Osteocyte (in vitro differentiated cells): ENCODE measurements at regions not wholly inside any gene's neighbourhood (a gene's known extent, or its start where the extent isn't known, plus 50 kb on each side); places are given as distances from the start of the nearest gene placed in this dataset.
"Not testable (repeated sequence)": the region's sequence is repeated elsewhere in the genome, so short reads cannot be mapped to it uniquely, and the experiment has no call there.

ENCODE experiments used
- DNase-seq: peaks from one replicate; pipeline ENCODE4 v3.0.0; 2021; ENCODE audit warnings: mixed read lengths; ENCODE audit not compliant: unreplicated experiment; ENCODE audit errors: extremely low spot score
- H3K27ac Mint-ChIP-seq: one replicate; pipeline ENCODE4 v1.8.0; 2021; ENCODE audit warnings: mild to moderate bottlenecking, mixed read lengths; ENCODE audit not compliant: unreplicated experiment
- H3K27me3 Mint-ChIP-seq: one replicate; pipeline ENCODE4 v1.8.0; 2021; ENCODE audit warnings: mixed read lengths; ENCODE audit not compliant: unreplicated experiment
- H3K36me3 Mint-ChIP-seq: one replicate; pipeline ENCODE4 v1.8.0; 2021; ENCODE audit warnings: mixed read lengths; ENCODE audit not compliant: unreplicated experiment
- H3K4me1 Mint-ChIP-seq: one replicate; pipeline ENCODE4 v1.8.0; 2021; ENCODE audit warnings: mixed read lengths; ENCODE audit not compliant: unreplicated experiment
- H3K4me3 Mint-ChIP-seq: one replicate; pipeline ENCODE4 v1.8.0; 2021; ENCODE audit warnings: mild to moderate bottlenecking, moderate library complexity, mixed read lengths; ENCODE audit not compliant: unreplicated experiment
- H3K9me3 Mint-ChIP-seq: one replicate; pipeline ENCODE4 v1.8.0; 2021; ENCODE audit warnings: mixed read lengths; ENCODE audit not compliant: unreplicated experiment
- CTCF ChIP-seq: fragments of 200-600 bp; sonication (generic); IDR thresholded peaks from 2 replicates; pipeline ENCODE4 v1.5.0; 2021; ENCODE audit warnings: antibody characterized with exemption, mild to moderate bottlenecking, moderate library complexity

GRCh38 chr20:51923633-51924032 lies 121.3 kb upstream of the SALL4 start:
- Mint-ChIP-seq H3K4me1 (peaks cover 7% of the 10 kb centered on the region), H3K27me3 (no peaks in the 10 kb centered on the region), H3K36me3 (no peaks in the 10 kb centered on the region), H3K4me3 (no peak overlapping the region), H3K27ac (no peak overlapping the region), H3K9me3 (no peaks in the 10 kb centered on the region)
- DNase-seq = no peak
- TF ChIP-seq CTCF = no peak

- H3K27ac Mint-ChIP-seq, DNase-seq, H3K9me3 Mint-ChIP-seq, H3K4me1 Mint-ChIP-seq, H3K27me3 Mint-ChIP-seq, H3K36me3 Mint-ChIP-seq, H3K4me3 Mint-ChIP-seq: not testable (repeated sequence)
These were observed 120.5 kb upstream of the SALL4 start for GRCh38 chr20:51922812-51923211.

- Mint-ChIP-seq H3K27me3 (no peaks in the 10 kb centered on the region), H3K36me3 (no peaks in the 10 kb centered on the region), H3K4me3 (no peak overlapping the region), H3K9me3 (no peaks in the 10 kb centered on the region), H3K27ac (no peak overlapping the region), H3K4me1 (peaks cover 1% of the 10 kb centered on the region)
- TF ChIP-seq CTCF = no peak
- DNase-seq = no peak
These were observed 116.2 kb upstream of the SALL4 start for GRCh38 chr20:51918561-51918960.

- Mint-ChIP-seq H3K27me3 (no peaks in the 10 kb centered on the region), H3K4me3 (no peak overlapping the region), H3K36me3 (no peaks in the 10 kb centered on the region), H3K27ac (no peak overlapping the region), H3K9me3 (no peaks in the 10 kb centered on the region), H3K4me1 (no peaks in the 10 kb centered on the region)
- no peak for DNase-seq
- no peak for TF ChIP-seq CTCF
These were observed 115.7 kb upstream of the SALL4 start for GRCh38 chr20:51917886-51918535.

GRCh38 chr20:51916244-51916643 lies 113.9 kb upstream of the SALL4 start:
- Mint-ChIP-seq H3K4me3 (no peak overlapping the region), H3K27ac (no peak overlapping the region), H3K27me3 (no peaks in the 10 kb centered on the region), H3K36me3 (no peaks in the 10 kb centered on the region), H3K4me1 (no peaks in the 10 kb centered on the region), H3K9me3 (no peaks in the 10 kb centered on the region)
- no peak for TF ChIP-seq CTCF
- DNase-seq = no peak

- H3K27me3 Mint-ChIP-seq = no peaks in the 10 kb centered on the region
- H3K27ac Mint-ChIP-seq = no peak overlapping the region
- no peak overlapping the region for H3K4me3 Mint-ChIP-seq
- H3K36me3 Mint-ChIP-seq = no peaks in the 10 kb centered on the region
- no peaks in the 10 kb centered on the region for H3K9me3 Mint-ChIP-seq
- DNase-seq = no peak
- H3K4me1 Mint-ChIP-seq = peaks cover 14% of the 10 kb centered on the region
- TF ChIP-seq CTCF = no peak
These were observed 112.4 kb upstream of the SALL4 start for GRCh38 chr20:51914758-51915157.
